ENCODE measurements at regions not wholly inside any gene's neighbourhood (a gene's known extent, or its start where the extent isn't known, plus 50 kb on each side); places are given as distances from the start of the nearest gene placed in this dataset.

DNA sequence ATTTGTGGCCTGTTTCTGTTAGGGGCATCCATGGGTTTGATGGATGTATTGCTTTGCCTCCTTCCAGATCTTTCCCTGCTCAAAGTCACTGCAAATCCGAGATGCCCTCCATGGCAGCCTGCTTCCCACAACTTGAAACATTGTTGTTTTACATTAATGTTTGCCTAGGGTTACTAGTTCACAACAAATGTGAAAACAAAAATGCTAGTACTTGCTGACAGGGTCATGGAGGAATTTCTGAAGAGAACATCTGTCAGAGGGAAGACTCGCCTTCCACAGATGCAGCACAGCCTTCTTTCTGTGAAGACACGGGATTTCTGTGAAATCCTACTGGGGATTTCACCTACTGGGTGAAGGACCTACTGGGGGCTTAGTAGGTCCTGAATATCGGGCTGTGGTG is 260.0 kb upstream of the FN1 start:
- DNase-seq (ENCODE audit: low read depth in 2 of 2): no peak

DNA sequence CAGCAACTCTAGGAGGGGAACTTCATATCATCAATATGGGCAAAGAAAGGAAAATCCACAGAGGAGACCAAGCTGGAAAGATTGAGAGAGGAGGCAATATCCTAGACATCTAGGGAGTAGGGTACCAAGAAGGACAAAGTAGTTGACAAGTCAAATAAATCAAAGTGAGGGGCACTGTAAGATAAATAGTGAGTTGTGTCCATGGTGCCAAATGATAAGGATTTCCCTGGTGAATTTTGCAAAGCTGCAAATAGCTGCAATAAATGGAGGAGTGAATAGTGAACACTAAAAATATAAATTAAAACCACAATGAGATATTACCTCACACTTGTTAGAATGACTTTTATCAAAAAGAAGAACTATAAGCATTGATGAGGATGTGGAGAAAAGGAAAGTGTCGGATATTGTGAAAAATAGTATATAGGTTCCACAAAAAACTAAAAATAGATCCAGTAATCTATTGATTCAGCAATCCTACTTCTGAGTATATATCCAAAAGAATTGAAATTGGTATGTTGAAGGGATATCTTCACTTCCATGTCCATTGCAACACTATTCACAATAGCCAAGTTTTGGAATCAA is 258.2 kb upstream of the FN1 start:
- no peak for DNase-seq (ENCODE audit: low read depth in 2 of 2)

DNA sequence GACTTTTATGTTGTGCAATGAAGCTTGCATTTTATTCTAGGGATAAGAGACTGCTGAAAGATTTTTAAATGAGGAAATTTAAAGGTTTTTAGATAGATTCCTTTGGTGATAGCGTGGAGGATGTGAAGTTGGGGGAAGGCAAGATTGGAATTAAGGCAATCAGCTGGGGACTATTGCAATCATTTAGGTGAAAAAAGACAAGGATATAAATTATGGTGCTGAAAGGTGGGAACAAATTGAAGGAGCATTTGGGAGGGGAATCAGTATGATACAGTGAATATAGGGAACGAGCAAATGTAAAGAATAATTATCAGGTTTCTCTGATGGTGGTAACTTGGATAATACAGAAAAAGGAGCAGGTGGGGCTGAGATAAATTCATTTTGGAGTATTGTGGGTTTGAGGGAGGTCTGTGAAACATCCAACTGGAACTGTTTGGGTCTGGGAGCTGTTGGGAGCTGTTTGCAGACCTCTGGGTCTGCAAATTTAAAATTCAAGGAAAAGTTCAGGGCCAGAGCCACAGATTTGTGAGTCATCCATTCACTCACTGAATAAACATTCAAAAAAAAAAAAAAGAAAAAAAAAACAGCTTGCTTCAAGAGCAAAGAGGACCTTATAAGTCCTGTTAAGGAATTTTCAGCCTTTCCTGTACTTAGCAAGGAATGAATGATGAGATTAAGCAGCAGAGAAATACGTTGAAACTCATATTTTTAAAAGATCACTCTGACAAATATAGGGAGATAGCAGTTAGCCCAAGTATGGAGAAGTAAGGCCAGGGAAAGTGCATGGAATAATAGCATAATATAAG is 257.5 kb upstream of the FN1 start:
- DNase-seq (ENCODE audit: low read depth in 2 of 2): peak in 1 of 2 donors; percentile 78

- DNase-seq (ENCODE audit: low read depth in 2 of 2): peak in 1 of 2 donors; percentile 41
Measured at GRCh38 chr2:215692387-215693079, 256.7 kb upstream of the FN1 start.

DNA sequence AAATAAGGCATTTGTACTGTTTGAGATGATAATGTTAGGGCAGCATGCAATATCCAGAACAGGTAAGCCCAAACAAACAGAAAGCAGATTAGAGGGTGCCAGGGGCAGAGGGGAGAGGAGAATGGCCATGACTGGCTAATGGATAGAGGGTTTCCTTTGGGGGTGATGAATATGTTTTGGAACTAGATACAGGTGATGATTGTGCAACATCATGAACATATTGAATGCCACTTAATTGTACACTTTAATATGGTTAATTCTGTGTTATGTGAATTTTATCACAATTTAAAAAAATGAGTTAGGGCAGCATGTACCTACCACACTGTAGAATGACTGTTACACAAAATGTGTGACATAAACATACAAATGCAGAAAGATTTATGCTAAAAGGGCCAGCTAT is 255.5 kb upstream of the FN1 start:
- no peak for DNase-seq (ENCODE audit: low read depth in 2 of 2)

DNA sequence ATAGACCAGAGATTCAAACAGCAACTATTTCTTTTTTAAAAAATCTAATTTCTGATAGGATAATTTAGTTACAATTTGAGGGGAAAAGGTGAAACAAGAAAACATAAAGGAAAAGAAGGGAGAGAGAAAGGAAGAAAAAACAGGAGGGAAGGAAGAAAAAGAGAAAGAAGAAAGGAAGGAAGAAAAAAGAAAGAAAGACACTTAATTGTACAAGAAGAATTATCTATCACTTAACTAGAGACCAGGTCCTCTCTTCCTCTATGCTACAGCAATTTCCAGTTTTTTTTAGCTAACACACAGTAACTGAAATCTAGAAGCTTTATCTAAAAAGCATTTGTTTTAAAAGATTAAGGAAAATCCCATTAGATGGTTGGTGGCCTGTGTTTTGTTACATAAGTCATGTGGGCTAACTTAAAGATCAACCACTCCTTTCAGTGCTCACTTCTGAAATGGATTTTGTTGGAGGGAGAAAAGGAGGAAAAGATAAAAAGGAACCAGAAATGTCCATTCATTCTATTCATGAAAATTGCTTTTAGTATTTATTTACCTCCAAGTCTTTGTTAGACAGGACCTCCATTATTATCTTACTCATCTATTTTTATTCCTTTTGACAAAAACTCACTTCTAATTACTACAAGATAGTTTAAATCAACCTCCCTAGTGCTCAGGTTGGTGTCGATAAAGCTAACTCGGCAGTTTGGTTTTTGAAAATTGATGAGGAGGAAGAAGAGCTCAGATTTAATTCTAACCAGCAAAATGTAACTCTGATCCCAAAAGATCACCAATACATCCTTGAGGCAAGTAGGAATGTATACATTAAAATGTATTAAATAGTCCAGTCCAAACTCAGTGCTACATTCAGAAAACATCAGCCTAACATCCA is 251.5 kb upstream of the FN1 start:
- DNase-seq (ENCODE audit: low read depth in 2 of 2): no peak

- no peak for DNase-seq (ENCODE audit: low read depth in 2 of 2)
Measured at GRCh38 chr2:215685238-215685990, 249.5 kb upstream of the FN1 start.

- peak in 1 of 2 donors; percentile 32 for DNase-seq (ENCODE audit: low read depth in 2 of 2)
Measured at GRCh38 chr2:215684448-215685237, 248.8 kb upstream of the FN1 start.

DNA sequence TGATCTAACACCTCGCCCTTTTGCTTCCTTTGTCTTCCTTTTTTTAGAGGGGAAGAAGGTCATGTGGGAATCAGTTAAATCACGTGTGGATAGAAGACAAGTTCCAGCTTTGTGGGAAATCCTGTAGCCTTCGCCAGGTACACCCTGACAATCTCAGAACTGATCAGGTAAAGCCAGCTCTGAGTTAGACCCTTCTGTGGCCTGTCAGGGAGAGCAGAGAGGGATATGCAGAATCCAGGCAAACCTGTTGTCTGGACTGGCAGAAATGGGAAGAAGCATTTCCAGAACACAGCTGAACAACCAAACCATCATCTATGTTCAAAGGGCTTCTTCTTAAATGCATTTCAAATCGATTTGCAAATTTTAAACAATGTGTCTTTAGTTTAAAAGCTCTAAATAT is 247.4 kb upstream of the FN1 start:
- DNase-seq (ENCODE audit: low read depth in 2 of 2): no peak

DNA sequence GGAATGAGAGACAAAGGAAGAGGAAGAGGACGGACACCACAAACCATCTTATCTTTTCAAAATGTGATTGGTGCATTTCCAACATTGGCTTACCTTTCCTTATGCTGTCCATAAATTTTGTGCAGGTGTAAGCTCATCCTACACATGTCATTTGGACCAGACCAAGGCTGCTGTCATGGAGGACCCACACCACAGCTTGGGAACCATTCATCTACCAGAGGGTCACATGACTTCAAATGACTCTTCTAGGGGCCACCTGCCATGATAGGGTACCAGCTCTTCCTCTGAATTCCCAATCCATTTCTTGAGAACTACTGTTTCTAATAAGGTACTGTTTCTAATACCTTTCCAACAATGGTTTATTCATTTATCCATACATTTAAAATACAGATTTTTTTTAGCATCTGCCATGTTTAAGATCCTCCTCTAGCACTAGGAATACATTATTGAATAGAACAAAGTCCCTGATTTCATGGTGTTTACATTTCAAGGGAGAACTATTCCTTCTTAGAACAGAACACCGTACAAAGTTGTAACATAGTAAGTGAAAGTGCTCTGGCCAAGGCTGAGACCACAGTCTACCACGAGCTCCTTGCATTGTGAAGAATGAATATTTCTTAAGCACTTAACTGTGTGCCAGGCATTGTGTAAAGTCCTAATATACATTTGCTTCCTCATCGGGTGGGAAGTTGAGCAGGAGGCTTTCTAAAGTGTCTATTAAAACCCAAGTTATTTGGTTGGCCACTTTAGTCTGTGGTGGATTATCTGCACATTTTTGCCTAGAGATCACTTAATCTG is 246.1 kb upstream of the FN1 start:
- DNase-seq (ENCODE audit: low read depth in 2 of 2): no peak

GRCh38 chr2:215680605-215681598 is 245.0 kb upstream of the FN1 start:
- DNase-seq (ENCODE audit: low read depth in 2 of 2): no peak

- DNase-seq (ENCODE audit: low read depth in 2 of 2): no peak
Measured at GRCh38 chr2:215678094-215678493, 242.2 kb upstream of the FN1 start.

GRCh38 chr2:215677481-215677880 is 241.6 kb upstream of the FN1 start:
- no peak for DNase-seq (ENCODE audit: low read depth in 2 of 2)

DNA sequence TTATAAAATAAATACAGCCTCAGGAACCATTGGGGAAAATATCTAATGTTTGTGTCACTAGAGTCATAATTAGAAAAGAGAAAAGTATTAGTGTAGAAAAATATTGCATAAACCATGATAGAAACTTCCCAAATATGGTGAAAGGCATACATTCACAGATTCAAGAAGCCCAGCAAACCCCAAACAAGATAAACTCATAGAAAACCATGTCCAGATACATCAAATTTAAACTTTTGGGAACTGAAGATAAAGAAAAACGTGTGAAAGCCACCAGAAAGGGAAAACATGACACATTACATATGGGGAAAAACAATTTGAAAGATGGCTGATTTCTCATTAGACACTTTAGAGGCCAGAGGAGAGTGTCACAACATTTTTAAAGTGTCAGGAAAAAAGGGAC is 236.5 kb upstream of the FN1 start:
- no peak for DNase-seq (ENCODE audit: low read depth in 2 of 2)

DNA sequence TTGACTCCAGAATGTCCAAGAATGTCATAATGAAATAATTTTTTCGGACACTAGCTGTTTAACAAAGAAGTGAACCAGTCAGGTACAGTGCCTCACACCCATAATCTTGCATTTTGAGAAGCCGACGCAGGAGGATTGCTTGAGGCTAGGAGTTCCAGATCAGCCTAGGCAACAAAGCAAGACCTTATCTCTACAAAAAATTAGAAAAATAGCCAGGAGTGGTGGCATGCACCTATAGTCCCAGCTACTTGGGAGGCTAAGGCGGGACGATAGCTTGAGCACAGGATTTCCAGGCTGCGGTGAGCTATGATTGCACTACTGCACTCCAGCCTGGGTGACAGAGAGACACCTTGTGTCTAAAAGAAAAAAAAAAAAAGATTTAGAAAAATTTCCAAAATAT is 235.8 kb upstream of the FN1 start:
- no peak for DNase-seq (ENCODE audit: low read depth in 2 of 2)

DNA sequence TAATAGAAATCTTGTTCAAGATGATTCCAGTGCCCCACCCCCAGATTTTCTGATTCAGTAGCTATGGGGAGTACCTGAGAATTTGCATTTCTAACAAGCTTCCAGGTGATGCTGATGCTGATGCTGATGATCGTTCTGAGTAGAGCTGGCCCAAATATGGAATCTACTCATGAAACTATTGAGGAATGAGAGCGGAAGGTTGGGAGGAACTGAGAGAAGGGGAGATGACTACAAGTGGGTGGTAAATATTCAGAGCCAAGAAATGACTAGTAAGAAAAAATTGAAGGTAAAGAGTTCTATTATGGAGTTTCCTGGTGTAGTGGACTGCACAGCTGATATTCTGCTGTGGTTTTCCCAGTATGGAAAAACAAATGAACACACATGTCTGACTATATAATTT is 235.4 kb upstream of the FN1 start:
- no peak for DNase-seq (ENCODE audit: low read depth in 2 of 2)

DNA sequence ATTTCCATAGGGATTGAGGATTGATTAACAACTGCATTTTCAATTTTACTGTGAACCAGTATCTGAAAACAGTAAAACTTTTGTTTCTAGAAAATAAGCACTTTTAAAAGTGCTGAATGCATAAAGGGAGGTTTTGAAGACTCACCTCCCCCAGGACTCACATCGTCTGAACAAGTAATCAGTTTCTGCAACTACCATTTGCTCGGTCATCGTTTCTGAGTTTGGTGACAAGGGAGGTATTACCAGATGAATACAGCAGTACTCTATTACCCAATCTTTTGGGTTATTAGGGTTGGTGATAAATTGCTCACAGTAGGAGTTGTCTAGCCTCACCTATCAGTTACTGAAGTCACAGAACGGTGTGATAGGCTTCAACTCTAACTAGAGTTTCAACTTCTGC is 234.5 kb upstream of the FN1 start:
- DNase-seq (ENCODE audit: low read depth in 2 of 2): no peak

- no peak for DNase-seq (ENCODE audit: low read depth in 2 of 2)
Measured at GRCh38 chr2:215668378-215668775, 232.5 kb upstream of the FN1 start.
